IMR-90 (cell line): ENCODE measurements at regions not wholly inside any gene's neighbourhood (a gene's known extent, or its start where the extent isn't known, plus 50 kb on each side); places are given as distances from the start of the nearest gene placed in this dataset.

ENCODE experiments used
- ATAC-seq: fragments of 200-7000 bp; cut with Tn5 transposase; 2 replicates; pipeline ENCODE4 v1.9.1; 2020; ENCODE audit warnings: low read depth, mild to moderate bottlenecking, moderate library complexity
- BruUV-seq: library from RNA; stranded (reverse); fragments of 400-500 nt; replicated peaks from 2 replicates; lab custom pipeline; 2021; lab: Mats Ljungman, UMichigan
- CTCF ChIA-PET: fragments of 300-600 bp; formaldehyde crosslinking; extraction: SDS; loops from one replicate; lab custom pipeline; 2021; ENCODE audit warnings: antibody characterized with exemption; lab: Yijun Ruan, JAX
- POLR2A ChIA-PET: fragments of 300-600 bp; sonication (Branson Sonifier 250); formaldehyde crosslinking; loops from one replicate; lab custom pipeline; 2022; ENCODE audit warnings: antibody characterized with exemption; ENCODE audit not compliant: unreplicated experiment; lab: Charles Lee
- DNase-seq: peaks from one replicate; pipeline ENCODE4 v3.0.0; 2013
- H2AFZ ChIP-seq: replicated peaks from 2 replicates; pipeline ENCODE3; 2013; ENCODE audit warnings: low read length, mild to moderate bottlenecking; ENCODE audit not compliant: poor library complexity
- H2AK5ac ChIP-seq: 2 replicates; pipeline ENCODE4 v1.6.1; 2013; ENCODE audit warnings: low read depth, low read length, inconsistent platforms
- H2AK9ac ChIP-seq: replicated peaks from 2 replicates; pipeline ENCODE3; 2013; ENCODE audit warnings: mild to moderate bottlenecking, low read depth, low read length, moderate library complexity; ENCODE audit not compliant: poor library complexity
- H2BK120ac ChIP-seq: 2 replicates; pipeline ENCODE4 v1.6.1; 2013; ENCODE audit warnings: low read depth, low read length, inconsistent platforms
- H2BK15ac ChIP-seq: 3 replicates; pipeline ENCODE4 v1.6.1; 2013; ENCODE audit warnings: low read depth, low read length, inconsistent platforms
- H2BK20ac ChIP-seq: 2 replicates; pipeline ENCODE4 v1.6.1; 2013; ENCODE audit warnings: low read depth, mild to moderate bottlenecking, inconsistent platforms, low read length, moderate library complexity
- H2BK5ac ChIP-seq: 2 replicates; pipeline ENCODE4 v1.6.1; 2013; ENCODE audit warnings: mild to moderate bottlenecking, low read depth, low read length, inconsistent platforms; ENCODE audit not compliant: poor library complexity, severe bottlenecking
- H3K14ac ChIP-seq: replicated peaks from 2 replicates; pipeline ENCODE4 v1.6.1; 2013; ENCODE audit warnings: low read depth, low read length, inconsistent platforms
- H3K18ac ChIP-seq: 2 replicates; pipeline ENCODE4 v1.6.1; 2013; ENCODE audit warnings: low read depth, low read length, control low read depth
- H3K23ac ChIP-seq: 2 replicates; pipeline ENCODE4 v1.6.1; 2013; ENCODE audit warnings: low read depth, low read length, inconsistent platforms
- H3K27ac ChIP-seq: 2 replicates; pipeline ENCODE4 v1.5.1; 2013; ENCODE audit warnings: mild to moderate bottlenecking, control low read depth, low read length; ENCODE audit not compliant: insufficient read depth
- H3K27me3 ChIP-seq: 2 replicates; pipeline ENCODE4 v1.6.1; 2013; ENCODE audit warnings: low read length; ENCODE audit not compliant: control insufficient read depth, insufficient read depth
- H3K36me3 ChIP-seq: 2 replicates; pipeline ENCODE4 v1.6.1; 2013; ENCODE audit warnings: low read length, mixed read lengths; ENCODE audit not compliant: control insufficient read depth, insufficient read depth
- H3K4ac ChIP-seq: 2 replicates; pipeline ENCODE4 v1.6.1; 2013; ENCODE audit warnings: low read depth, low read length, inconsistent platforms
- H3K4me1 ChIP-seq: 2 replicates; pipeline ENCODE4 v1.6.1; 2013; ENCODE audit warnings: low read length, mixed read lengths; ENCODE audit not compliant: control insufficient read depth, insufficient read depth
- H3K4me2 ChIP-seq: 2 replicates; pipeline ENCODE4 v1.6.1; 2013; ENCODE audit warnings: low read depth, mild to moderate bottlenecking, control low read depth, low read length, moderate library complexity
- H3K4me3 ChIP-seq: 2 replicates; pipeline ENCODE4 v1.5.1; 2013; ENCODE audit warnings: low read depth, mild to moderate bottlenecking, control low read depth, low read length, moderate library complexity; ENCODE audit not compliant: insufficient read depth
- H3K56ac ChIP-seq: 2 replicates; pipeline ENCODE4 v1.6.1; 2013; ENCODE audit warnings: low read length, inconsistent platforms; ENCODE audit not compliant: insufficient read depth; ENCODE audit errors: extremely low read depth
- H3K79me1 ChIP-seq, 2 experiments: 2 replicates each; pipeline ENCODE4 v1.6.1; 2013; ENCODE audit warnings: low read length in 2 of 2, inconsistent platforms in 1 of 2, low read depth in 1 of 2
- H3K9ac ChIP-seq: 2 replicates; pipeline ENCODE4 v1.6.1; 2013; ENCODE audit warnings: low read depth, low read length, control low read depth
- H3K9me1 ChIP-seq: 2 replicates; pipeline ENCODE4 v1.6.1; 2013; ENCODE audit warnings: low read length, inconsistent platforms; ENCODE audit not compliant: insufficient read depth
- H3K9me3 ChIP-seq: 2 replicates; pipeline ENCODE4 v1.6.1; 2013; ENCODE audit warnings: low read length; ENCODE audit not compliant: control insufficient read depth, insufficient read depth
- H4K20me1 ChIP-seq: 2 replicates; pipeline ENCODE4 v1.6.1; 2013; ENCODE audit warnings: low read length, inconsistent platforms; ENCODE audit not compliant: insufficient read depth
- H4K5ac ChIP-seq: 2 replicates; pipeline ENCODE4 v1.6.1; 2013; ENCODE audit warnings: mild to moderate bottlenecking, low read depth, low read length, control low read depth
- H4K8ac ChIP-seq, 2 experiments: 2 replicates each; pipeline ENCODE4 v1.6.1; 2013; ENCODE audit warnings: low read depth in 2 of 2, low read length in 2 of 2, control low read depth in 1 of 2, inconsistent platforms in 1 of 2
- H4K91ac ChIP-seq: 2 replicates; pipeline ENCODE4 v1.6.1; 2013; ENCODE audit warnings: low read depth, low read length, inconsistent platforms; ENCODE audit not compliant: insufficient read depth
- CEBPB ChIP-seq: IDR thresholded peaks from 2 replicates; pipeline ENCODE4 v1.6.1; 2012; ENCODE audit warnings: low read depth, low read length, improper control_type of control experiment
- FOS ChIP-seq: fragments of 150-350 bp; IDR thresholded peaks from 2 replicates; pipeline ENCODE4 v1.6.1; 2016; ENCODE audit warnings: low read depth, low read length
- RCOR1 ChIP-seq: IDR thresholded peaks from 2 replicates; pipeline ENCODE4 v1.6.1; 2012; ENCODE audit warnings: mild to moderate bottlenecking, low read length, improper control_type of control experiment; ENCODE audit not compliant: insufficient replicate concordance
- USF2 ChIP-seq: fragments of 150-350 bp; IDR thresholded peaks from 2 replicates; pipeline ENCODE4 v1.6.1; 2017; ENCODE audit warnings: mild to moderate bottlenecking, antibody characterized with exemption, low read length, low read depth
- WGBS, 2 experiments: methylation state at CpG; one replicate each; pipeline versions ENCODE4 v1.1.5 to v1.1.7; 2013; ENCODE audit warnings: missing lambda C conversion rate in 2 of 2; ENCODE audit not compliant: insufficient read length in 1 of 2; ENCODE audit errors: extremely low coverage in 2 of 2; 5-methylcytosine and 5-hydroxymethylcytosine counted together
- dilution Hi-C: fragments of 300-500 bp; cut with HindIII; formaldehyde crosslinking; loops from one replicate; pipeline ENCODE4 v1.14.3; 2018; ENCODE audit warnings: low sequenced_read_pairs; ENCODE audit not compliant: unreplicated experiment
- in situ Hi-C: fragments of 300-500 bp; cut with MboI; formaldehyde crosslinking; loops from 3 replicates; pipeline ENCODE4 v1.14.3; 2019; ENCODE audit warnings: low sequenced_read_pairs, inconsistent platforms, mixed read lengths
- intact Hi-C: fragments of 100-400 bp; cut with micrococcal nuclease; formaldehyde crosslinking; loops from 2 replicates; pipeline ENCODE4 v1.10.0; 2022

- no peak for TF ChIP-seq CEBPB
- TF ChIP-seq FOS: peak; percentile 72
- TF ChIP-seq USF2: no peak
- no peak for TF ChIP-seq RCOR1
- peak; percentile 85 for DNase-seq
- no peak overlapping the region for H2AFZ ChIP-seq
- H3K9ac ChIP-seq: no peak overlapping the region
- POLR2A ChIA-PET: no interaction called here
- no peaks in the 10 kb centered on the region; the same call in 1 of the 2 replicates for H3K4me1 ChIP-seq
- H2BK120ac ChIP-seq: peak overlapping the region; percentile 77
- no peak overlapping the region for H3K4me2 ChIP-seq
- no peak overlapping the region for H3K4me3 ChIP-seq
- CTCF ChIA-PET: interaction anchor here (0.6 kb wide), 2 partner anchors 15 to 541 kb away, joined by 3 read pairs; no protein-coding TSS in a partner anchor
- H2BK20ac ChIP-seq: peak overlapping the region; percentile 72
- no peak overlapping the region for H3K56ac ChIP-seq
- H3K36me3 ChIP-seq: no peaks in the 10 kb centered on the region
- no peak overlapping the region for H4K5ac ChIP-seq
- no CpG with 5 or more reads among the region's 2 CpGs for WGBS, 2 experiments
- no peaks in the 10 kb centered on the region for H4K20me1 ChIP-seq
- H2AK9ac ChIP-seq: no peak overlapping the region
- peak overlapping the region; percentile 75; the same call in 1 of the 2 replicates for H2AK5ac ChIP-seq
- H3K27me3 ChIP-seq: no peaks in the 10 kb centered on the region
- intact Hi-C loops (no loop called here), dilution Hi-C loops (no loop called here), in situ Hi-C loops (no loop called here)
- H4K91ac ChIP-seq: peak overlapping the region; percentile 50; the same call in 1 of the 2 replicates
- peak overlapping the region; percentile 12; the same call in 1 of the 3 replicates for H2BK15ac ChIP-seq
- peak overlapping the region; percentile 4; the same call in 1 of the 2 replicates for H3K18ac ChIP-seq
- H3K79me1 ChIP-seq: no peaks in the 10 kb centered on the region
- peak overlapping the region; percentile 38 for H2BK5ac ChIP-seq
- H3K9me1 ChIP-seq: peaks cover 6% of the 10 kb centered on the region; the same call in 1 of the 2 replicates
- peak overlapping the region; percentile 10; the same call in 1 of the 2 replicates for H3K14ac ChIP-seq
- H4K8ac ChIP-seq: peak overlapping the region in 1 of 2 experiments; percentile 61; a peak in 2 of 4 replicates
- no TSS peak for BruUV-seq
- peak; percentile 88 for ATAC-seq
- no peak overlapping the region for H3K27ac ChIP-seq
- H3K9me3 ChIP-seq: no peaks in the 10 kb centered on the region
- 0 out of 2 replicates have a peak overlapping the region, but pooled peaks have one; percentile 73 for H3K23ac ChIP-seq
- peak overlapping the region; percentile 66 for H3K4ac ChIP-seq
Measured at GRCh38 chr9:79353856-79354520, 217.8 kb upstream of the TLE4 start.
